Omental fat pad (tissue), 3 donors: ENCODE measurements at regions not wholly inside any gene's neighbourhood (a gene's known extent, or its start where the extent isn't known, plus 50 kb on each side); places are given as distances from the start of the nearest gene placed in this dataset.

Source experiments
- ATAC-seq: fragments of 150-250 bp; one replicate; pipeline ENCODE4 v1.9.1; 2016; ENCODE audit warnings: mild to moderate bottlenecking, moderate library complexity; ENCODE audit not compliant: low FRiP score
- DNase-seq: peaks from one replicate; pipeline ENCODE4 v3.0.0-alpha.2; 2019; ENCODE audit warnings: low spot score
- TF ChIP-seq, protein P1 (sequence below), 3 donors: fragments of 450-650 bp; IDR thresholded peaks; one replicate each; pipeline ENCODE4 v1.5.1; 2016 to 2017; ENCODE audit warnings: antibody characterized with exemption in 3 of 3, mild to moderate bottlenecking in 3 of 3, moderate library complexity in 2 of 3

DNA sequence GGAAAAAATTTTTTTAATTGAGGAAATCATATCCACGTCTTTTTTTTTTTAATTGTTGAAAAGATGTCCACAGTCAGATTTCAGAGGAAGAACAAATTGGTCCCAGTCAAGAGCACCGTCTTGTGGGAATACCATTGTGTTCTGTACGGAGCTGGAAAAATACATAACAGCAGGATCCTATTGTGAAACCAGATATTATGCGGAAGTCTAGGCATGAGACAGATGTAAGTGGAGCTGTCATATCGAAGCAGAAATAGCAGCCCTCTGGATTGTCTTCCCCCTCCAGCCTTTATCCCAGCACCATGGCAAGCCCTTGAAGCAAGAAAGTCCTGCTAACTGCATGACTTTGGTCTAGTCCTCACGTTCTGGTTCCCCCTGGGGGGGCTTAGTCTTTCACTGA, 391.6 kb upstream of the ASIC2 start:
- ATAC-seq (no peak), DNase-seq (no peak)
- TF ChIP-seq, protein P1, sequence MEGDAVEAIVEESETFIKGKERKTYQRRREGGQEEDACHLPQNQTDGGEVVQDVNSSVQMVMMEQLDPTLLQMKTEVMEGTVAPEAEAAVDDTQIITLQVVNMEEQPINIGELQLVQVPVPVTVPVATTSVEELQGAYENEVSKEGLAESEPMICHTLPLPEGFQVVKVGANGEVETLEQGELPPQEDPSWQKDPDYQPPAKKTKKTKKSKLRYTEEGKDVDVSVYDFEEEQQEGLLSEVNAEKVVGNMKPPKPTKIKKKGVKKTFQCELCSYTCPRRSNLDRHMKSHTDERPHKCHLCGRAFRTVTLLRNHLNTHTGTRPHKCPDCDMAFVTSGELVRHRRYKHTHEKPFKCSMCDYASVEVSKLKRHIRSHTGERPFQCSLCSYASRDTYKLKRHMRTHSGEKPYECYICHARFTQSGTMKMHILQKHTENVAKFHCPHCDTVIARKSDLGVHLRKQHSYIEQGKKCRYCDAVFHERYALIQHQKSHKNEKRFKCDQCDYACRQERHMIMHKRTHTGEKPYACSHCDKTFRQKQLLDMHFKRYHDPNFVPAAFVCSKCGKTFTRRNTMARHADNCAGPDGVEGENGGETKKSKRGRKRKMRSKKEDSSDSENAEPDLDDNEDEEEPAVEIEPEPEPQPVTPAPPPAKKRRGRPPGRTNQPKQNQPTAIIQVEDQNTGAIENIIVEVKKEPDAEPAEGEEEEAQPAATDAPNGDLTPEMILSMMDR (IDR thresholded peaks at IDR 0.05): no peak

DNA sequence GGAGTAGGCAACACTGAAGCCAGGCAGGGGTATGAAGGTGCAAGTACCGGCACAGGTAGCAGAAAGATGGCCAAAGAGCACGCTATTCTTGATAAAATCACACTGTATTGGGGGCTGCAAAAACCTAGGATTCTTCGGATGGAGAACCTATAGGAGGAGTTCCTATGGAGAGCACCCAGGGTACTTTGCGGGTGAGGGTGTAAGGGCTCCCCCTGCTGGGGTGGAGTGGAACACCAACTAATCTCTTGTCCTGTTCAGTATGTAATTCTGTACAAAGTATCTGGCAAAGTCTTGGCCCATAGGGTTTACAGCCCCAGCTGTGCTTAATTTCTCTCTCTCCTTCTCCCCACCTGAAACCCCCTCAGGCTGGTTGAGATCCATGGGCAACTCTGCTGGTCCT, 393.1 kb upstream of the ASIC2 start:
- DNase-seq: no peak
- TF ChIP-seq, protein P1 (IDR thresholded peaks at IDR 0.05): no peak
- no peak for ATAC-seq

DNA sequence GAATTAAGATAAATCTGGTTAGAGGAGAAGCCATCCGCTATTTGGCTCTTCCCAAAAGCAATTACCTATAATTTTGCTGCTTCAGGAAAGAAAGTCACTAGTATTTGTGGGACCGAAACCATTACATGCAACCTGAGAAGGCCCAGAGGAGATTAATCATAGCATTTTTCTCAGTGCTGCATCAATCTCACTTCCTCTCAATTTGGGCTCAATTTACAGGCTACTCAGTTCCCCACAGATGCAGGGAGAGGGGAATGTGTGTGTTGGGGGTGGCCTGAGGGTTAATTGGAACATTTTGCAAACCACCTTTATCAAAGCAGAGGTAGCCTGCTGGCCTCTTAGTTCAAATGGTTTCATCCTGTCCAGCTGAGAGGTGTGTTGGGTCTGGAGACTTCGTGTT, 394.7 kb upstream of the ASIC2 start:
- ATAC-seq (no peak), DNase-seq (no peak)
- TF ChIP-seq, protein P1 (IDR thresholded peaks at IDR 0.05): no peak

DNA sequence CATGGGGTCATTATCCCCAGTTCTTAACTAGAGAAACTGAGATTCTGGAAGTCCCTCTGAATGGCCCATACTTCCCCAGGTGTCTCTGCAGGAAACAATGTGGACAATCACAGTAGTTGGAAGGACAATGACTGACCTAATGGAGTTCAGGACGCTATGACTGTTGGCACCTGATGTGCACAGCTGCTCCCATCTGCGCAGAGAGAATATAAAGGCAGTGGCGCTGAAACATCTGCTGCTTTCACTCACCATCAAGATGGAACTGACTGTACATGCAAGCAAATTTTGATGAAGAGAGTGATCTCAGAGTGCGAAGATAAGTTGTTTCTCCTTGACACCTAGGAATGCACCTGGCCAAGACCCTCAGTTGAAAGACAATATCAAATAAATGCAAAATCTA, 395.7 kb upstream of the ASIC2 start:
- DNase-seq (no peak), ATAC-seq (no peak)
- TF ChIP-seq, protein P1 (IDR thresholded peaks at IDR 0.05): no peak

GRCh38 chr17:33689725-33690124, 396.6 kb upstream of the ASIC2 start:
- TF ChIP-seq, protein P1 (IDR thresholded peaks at IDR 0.05): no peak
- DNase-seq (no peak), ATAC-seq (no peak)

- ATAC-seq (no peak), DNase-seq (no peak)
- TF ChIP-seq, protein P1 (IDR thresholded peaks at IDR 0.05): no peak
Observed at GRCh38 chr17:33695431-33695830, 402.3 kb upstream of the ASIC2 start.

DNA sequence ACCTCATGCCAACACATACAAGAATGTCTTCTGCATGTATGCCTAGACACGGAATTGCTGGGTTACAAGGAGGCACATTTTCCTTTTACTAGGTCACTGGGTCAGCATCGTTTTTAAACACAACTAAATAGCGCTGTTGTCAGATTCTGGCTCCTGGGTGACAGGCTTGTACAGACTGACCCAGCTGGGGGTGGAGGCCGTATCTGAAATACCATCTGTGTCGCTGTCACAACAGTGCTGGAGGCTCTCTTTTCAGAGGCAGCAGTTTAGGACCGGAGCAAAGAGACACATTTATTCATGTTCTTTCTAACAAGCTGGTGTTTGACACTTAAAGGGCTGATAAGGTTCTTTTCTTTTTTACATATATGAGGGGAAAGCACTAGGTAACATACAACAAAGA, 403.0 kb upstream of the ASIC2 start:
- TF ChIP-seq, protein P1 (IDR thresholded peaks at IDR 0.05): no peak
- ATAC-seq (no peak), DNase-seq (no peak)
